Colon (tissue), 2 donors: ENCODE measurements at regions not wholly inside any gene's neighbourhood (a gene's known extent, or its start where the extent isn't known, plus 50 kb on each side); places are given as distances from the start of the nearest gene placed in this dataset.

Source experiments
- FAIRE-seq: peaks from 2 replicates; lab custom pipeline; 2012; peaks lifted over from hg19 to GRCh38; lab: Jason Lieb, UNC
- donor health status: control.
- donor health status: control.

DNA sequence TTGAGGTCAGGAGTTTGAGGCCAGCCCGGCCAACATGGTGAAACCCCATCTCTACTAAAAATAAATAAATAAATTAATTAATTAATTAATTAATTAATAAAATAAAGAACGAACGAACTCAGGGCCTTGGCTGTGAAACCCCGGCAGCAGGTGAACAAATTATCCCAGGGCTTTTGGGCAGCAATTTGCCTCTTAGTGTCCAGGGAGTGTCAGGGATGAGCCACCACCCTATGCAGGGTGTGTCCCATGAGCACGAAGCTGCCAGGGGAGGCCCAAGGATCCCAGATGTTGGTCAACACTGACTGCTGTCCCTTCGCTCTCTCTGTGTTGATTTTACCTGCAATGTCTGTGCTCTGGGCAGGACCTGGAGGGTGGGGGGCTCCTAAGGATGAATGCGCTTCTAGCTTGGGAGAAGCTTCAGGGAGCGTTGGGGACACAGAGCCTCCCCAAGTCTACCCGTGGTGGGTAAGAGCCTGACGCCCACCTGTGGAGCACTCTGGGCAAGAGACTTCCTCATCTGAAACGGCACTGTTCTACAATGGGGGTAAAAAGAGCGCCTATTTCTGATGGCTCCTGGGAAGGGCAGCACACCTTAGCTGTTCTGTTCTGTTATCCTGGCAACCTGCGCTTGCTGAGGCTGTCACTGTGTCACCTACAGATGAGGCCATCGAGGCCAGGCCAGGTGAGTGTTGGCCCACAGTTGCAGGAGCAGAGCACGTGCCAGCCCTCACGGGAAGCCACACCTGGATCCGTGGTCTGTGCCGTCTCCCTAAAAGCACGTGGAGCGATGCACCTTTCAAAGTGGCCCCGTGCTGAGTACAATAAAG lies 125.5 kb upstream of the CDH4 start:
- FAIRE-seq, result no peak

- FAIRE-seq, result no peak
Observed at GRCh38 chr20:61127311-61128039, 124.6 kb upstream of the CDH4 start.

GRCh38 chr20:61128701-61129269 lies 123.3 kb upstream of the CDH4 start:
- FAIRE-seq, result no peak

- FAIRE-seq, result no peak
Observed at GRCh38 chr20:61129311-61129710, 122.8 kb upstream of the CDH4 start.

DNA sequence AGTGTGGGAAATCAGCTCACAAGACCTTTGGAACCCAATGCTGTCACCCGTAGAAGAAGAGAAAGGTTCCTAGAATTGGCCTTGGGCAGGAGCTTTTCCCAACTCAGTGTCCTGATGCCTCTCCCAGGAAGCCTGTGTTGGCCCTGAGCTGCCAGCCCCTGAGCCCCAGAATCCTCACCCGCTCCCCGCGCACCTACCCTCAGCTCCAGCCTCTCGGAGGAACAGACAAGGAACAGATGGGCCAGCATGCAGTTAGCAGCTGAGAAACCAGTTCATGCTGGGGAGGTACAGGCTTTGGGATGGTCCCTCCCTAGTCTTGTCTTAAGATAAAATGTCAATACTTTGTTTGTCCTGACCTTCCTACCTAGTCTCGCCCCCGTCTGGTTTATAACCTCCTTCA lies 121.9 kb upstream of the CDH4 start:
- no peak for FAIRE-seq

DNA sequence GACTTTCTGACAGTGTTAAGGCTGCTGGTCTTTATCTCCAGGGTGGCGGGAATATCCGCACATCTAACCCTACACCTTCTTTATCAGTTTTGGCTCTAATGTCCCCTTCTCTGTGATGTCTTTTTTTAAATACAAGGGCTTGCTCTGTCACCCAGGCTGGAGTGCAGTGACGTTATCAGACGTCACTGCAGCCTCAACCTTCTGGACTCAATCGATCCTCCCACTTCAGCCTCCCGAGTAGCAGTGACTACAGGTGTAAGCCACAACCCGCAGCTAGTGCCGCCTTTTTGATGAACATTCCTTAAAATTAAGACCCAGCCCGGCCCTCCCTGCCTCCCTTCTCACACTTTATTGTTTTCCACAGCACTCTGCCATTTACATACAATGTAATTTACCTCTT lies 120.1 kb upstream of the CDH4 start:
- no peak for FAIRE-seq

- FAIRE-seq, result no peak
Observed at GRCh38 chr20:61133611-61134010, 118.5 kb upstream of the CDH4 start.

DNA sequence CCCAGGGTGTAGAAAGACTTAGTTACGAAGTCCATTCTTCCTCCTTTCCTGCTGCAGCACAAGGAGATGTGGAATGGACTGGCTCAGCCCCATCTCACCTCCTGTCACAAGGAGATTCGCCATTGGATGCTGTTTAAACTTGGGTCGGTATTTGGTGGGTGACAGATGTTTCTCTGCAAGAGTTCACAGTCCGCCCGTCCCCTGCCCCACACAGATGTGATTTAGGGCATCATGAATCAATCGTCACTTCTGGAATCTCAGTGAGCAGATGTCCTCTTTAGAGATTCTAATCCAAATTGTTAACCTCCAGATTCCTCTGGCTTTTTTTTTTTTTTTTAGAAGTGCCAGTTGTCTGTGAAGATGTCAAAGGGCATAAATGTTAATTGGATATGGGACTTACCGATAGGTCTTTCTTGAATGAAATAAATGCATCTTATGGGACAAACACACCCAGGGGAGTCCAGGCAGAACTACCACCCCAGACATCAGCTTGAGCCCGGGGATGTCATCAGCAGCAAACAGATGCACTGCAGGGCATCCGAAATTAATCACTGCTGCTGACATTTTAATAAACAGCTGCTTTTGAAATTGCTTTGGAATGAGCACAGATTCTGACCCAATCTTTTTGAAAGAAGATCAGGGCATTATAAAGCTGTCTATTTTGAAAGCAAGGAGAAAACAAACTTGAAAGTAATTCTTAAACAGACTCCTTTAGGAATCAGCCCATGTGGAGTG lies 117.6 kb upstream of the CDH4 start:
- FAIRE-seq, result no peak

DNA sequence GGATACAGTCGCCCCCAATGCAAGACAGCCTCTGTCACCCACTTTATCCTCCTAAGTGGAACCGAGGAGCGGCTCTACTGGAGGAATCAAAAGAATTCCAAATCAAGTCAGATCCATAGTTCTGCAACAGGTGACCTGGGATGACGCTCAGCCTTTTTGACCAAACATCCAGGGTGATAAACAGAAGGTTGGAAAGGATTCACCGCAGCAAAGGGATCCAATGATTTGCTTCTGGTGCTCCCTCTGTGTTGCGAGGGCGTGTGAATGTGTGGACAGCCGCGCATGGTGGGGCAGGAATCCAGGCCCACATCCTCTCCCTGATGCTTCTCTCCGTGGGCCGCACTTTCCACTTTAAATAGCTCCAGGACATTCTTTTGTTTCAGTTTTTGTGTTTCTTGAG lies 116.8 kb upstream of the CDH4 start:
- no peak for FAIRE-seq

DNA sequence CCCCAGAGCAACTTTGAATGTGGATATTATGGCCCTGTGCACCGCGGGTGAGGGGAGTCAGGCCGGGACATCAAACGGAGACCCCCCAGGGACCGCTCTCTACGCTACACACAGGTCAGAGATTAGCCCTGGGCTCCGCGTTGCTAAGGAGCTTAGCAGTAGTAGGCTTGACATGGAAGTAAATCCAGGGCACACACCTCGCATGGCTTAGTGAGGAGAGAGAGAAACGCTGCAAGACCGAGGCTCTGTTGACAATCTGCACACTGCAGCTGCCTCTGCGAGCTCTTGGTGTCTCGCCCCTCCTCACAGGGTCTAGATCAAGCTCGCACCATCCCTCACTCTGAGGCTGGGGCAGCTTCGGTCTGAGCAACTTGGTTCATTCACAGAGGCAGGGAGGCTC lies 116.1 kb upstream of the CDH4 start:
- FAIRE-seq, result no peak

DNA sequence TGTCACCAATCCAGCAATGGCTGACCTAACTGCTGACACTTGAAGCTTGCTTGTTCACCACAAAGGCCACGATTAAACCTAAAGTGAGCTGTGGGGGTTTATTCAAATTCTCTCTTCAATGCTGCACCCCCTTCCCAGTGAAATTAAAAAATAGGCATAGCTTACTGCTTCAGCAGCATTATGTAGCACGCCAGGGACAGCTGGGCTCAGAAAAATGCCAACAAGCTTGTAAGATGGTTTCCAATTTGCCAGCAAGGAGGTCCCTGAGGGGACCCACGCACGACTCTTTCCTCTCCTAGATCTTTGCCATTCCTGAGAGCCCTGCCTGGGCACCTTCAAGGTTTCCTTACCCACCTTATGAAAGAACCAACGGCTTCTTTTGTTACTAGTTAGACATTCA lies 113.5 kb upstream of the CDH4 start:
- no peak for FAIRE-seq

- no peak for FAIRE-seq
Observed at GRCh38 chr20:61139031-61139430, 113.0 kb upstream of the CDH4 start.

DNA sequence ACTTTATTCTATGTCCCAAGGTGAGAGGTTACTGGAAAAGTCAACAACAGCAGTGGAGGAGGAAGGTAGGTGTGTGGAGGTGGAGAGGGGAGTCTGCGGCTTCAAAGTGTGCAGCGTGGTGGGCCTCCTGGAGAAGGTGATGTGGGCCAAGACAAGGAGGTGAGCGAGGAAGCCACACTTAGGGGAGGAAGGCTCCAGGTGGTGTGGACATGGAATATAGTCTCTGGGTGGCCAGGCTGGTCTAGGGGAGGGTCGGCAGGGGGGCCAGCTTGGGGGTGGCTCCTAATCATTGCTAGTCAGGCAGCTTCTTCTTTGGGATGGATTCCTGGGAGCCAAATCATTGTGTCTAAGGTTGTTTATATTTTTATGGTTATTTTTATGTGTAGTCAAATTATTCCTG lies 111.5 kb upstream of the CDH4 start:
- no peak for FAIRE-seq

GRCh38 chr20:61146023-61146422 lies 106.0 kb upstream of the CDH4 start:
- no peak for FAIRE-seq

DNA sequence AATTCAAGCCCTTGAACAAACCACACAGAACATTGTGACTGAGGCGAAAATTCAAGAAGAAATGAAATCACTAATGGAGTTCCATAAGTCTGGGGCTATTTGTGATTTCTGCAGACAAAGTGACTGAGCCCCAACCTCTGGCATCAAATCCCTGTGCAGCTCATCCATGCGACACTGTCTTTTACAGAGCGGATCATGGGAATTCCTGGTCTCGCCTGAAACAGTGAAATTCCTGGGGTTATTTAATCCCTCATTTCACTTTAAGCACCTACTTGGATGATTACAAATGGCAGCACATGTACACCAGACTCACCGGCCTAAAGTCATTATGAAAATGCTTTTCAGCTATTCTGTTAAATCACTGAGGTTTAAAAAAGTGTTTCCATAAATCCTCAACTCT lies 102.4 kb upstream of the CDH4 start:
- FAIRE-seq, result no peak

DNA sequence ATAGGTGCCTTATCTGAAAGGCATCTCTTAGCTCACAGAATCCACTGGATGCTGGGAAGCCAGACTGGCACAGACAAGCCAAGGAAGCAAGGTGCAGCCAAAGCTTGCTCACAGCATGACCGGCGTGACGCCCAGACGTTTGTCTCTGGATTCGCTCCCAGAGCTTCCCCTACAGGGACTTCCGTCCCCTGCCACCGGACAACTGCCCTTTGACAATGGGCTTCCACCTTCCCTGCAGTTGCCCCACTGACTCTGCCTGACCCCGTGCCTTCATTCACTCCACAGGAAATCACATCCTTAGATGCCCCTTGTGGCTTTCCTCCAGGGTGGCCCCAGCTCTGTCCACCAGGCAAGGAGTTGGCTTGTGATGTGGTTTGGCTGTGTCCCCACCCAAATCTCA lies 94.8 kb upstream of the CDH4 start:
- FAIRE-seq, result no peak

- FAIRE-seq, result no peak
Observed at GRCh38 chr20:61159957-61160686, 91.9 kb upstream of the CDH4 start.

GRCh38 chr20:61161726-61162390 lies 90.2 kb upstream of the CDH4 start:
- FAIRE-seq, result no peak

DNA sequence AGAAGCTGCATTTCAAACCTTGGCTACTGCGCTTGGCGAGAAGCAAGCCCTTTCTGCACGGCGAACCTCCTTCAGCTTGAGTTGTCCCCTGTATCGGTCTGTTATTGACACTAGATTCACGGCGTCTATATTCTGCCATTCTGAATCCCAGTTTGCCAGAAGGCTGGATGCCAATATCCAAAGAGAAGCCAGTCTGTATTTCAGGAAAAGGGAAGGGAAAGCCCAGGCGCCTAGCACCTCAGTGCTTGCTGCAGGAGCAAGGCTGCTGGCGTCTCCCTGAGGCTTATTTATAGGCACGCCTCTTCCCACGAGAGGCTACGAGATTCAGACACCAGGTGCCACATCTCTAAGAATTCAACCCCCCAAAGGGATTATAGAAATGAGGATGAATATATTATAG lies 89.6 kb upstream of the CDH4 start:
- no peak for FAIRE-seq

DNA sequence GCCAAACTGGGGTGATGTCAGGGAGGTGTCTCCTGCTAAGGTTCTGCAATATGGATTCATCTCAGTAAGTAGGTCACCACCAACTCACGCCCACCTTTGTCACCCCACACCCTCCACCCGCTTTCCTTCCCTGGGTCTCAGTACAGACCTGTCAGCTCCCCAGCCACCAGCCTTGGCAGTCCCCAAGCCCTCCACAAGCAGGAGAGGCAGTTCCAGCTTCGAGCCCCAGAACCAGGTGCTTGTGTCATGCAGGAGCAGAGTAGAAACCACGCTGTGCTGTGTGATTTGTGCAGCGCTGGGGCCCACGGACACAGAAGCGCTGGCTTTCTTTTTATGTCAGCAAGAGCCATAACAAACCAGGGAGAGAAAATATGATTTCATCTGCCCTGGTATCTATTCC lies 89.0 kb upstream of the CDH4 start:
- FAIRE-seq, result no peak

DNA sequence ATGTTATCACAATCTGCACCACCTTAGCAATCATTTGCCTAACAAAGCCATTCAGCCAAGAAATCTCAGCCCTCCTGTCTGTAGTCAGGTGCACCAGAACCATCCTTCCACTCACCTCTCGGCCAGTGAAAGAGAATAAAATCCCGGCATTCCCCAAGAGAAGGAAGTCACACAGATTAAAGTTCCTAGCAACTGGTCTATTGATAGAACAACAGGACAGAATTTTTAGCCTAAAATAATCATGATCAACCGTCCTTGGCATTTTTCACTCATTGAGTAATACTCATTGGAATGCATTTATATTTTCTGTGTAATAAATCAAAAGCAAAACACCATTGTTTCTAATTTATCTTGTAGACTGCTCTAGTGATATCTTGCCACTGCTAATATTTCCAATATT lies 85.7 kb upstream of the CDH4 start:
- FAIRE-seq, result no peak

DNA sequence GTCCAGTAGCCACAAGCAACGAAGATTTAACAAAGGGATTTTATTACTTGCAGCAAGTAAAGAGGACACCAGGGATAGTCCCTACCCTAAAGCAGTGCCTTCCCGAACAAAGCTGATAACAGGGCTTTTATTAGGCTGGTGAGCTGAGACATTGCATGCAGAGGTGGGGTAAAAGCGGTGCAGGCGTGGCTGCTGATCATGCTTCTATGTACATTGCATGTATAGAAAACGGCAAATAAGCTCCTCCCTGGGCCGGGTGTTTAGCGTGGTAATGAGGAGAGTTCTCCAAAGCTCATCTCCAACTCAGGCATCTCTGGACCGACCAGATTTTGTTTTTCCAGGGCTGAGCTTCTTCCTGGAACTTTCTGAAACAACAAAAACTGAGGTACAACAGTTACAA lies 83.5 kb upstream of the CDH4 start:
- FAIRE-seq, result no peak
